ENCODE measurements at regions not wholly inside any gene's neighbourhood (a gene's known extent, or its start where the extent isn't known, plus 50 kb on each side); places are given as distances from the start of the nearest gene placed in this dataset.

DNA sequence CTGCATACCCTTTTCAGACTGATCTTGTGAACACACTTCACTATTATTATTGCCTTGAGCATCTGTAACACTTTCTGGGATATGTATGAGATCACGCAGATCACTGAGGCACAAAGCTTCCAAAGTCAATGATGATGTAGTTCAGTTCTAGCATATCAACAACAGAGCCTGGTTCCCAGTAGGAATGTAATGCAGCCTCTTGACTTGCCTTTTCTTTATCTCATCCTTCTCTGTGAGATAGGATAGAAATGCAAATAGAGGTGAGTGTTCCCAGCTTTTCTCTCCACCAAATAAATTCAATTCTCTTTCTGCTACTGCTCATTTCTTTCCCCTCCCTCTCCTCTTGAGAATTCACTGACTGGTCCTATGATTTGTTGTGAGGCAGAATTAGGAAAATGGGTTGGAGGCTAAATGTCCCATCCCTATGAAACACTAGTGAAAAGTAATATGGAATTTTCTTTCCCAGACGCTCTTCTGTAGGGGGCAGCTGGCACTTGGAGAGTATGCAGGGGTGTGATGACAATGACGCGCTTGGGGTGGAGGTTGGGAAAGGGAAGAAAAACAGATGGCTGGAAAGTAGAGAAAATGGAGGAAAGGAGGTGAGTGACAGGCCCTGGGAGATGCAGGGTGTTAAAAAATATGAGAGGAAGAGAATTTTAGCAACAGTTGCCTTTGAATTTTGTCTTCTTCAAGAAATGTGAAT lies 96.0 kb upstream of the TMTC1 start:
- H3K9me3 ChIP-seq (ENCODE audit: control insufficient read depth in 4 of 4, low read length in 3 of 4), result peaks cover 0 to 3% (median 1%) of the 10 kb centered on the region in 4 donors
- 71% methylated on average over 4 of the region's 4 CpGs for WGBS
- no peak overlapping the region for H3K9ac ChIP-seq (ENCODE audit: low read depth in 1 of 2, low read length in 2 of 2)
- peaks cover 0 to 1% (median 0%) of the 10 kb centered on the region in 4 donors for H3K36me3 ChIP-seq (ENCODE audit: control insufficient read depth in 4 of 4, insufficient read depth in 3 of 4, low read depth in 1 of 4, low read length in 3 of 4)
- H3K4me3 ChIP-seq (ENCODE audit: low read depth in 1 of 3, low read length in 3 of 3), result no peak overlapping the region
- H3K27ac ChIP-seq (ENCODE audit: low read depth in 1 of 2, low read length in 2 of 2), result no peak overlapping the region
- H3K4me1 ChIP-seq (ENCODE audit: control insufficient read depth in 4 of 4, insufficient read depth in 4 of 4, low read length in 3 of 4), result no peaks in the 10 kb centered on the region
- H3K27me3 ChIP-seq (ENCODE audit: control insufficient read depth in 4 of 4, insufficient read depth in 4 of 4, low read length in 3 of 4), result no peaks in the 10 kb centered on the region
- TF ChIP-seq, protein P1, sequence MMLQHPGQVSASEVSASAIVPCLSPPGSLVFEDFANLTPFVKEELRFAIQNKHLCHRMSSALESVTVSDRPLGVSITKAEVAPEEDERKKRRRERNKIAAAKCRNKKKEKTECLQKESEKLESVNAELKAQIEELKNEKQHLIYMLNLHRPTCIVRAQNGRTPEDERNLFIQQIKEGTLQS (IDR thresholded peaks at IDR 0.05), result no peak
- TF ChIP-seq SP1 (IDR thresholded peaks at IDR 0.05), result no peak
- no peak for TF ChIP-seq RAD21 (IDR thresholded peaks at IDR 0.05)
- TF ChIP-seq RXRA (IDR thresholded peaks at IDR 0.05), result no peak
- no peak for TF ChIP-seq FOXA1 (IDR thresholded peaks at IDR 0.05)
- TF ChIP-seq NR2F2 (IDR thresholded peaks at IDR 0.05), result no peak
- no peak for TF ChIP-seq HNF4A (conservative IDR thresholded peaks at IDR 0.05)
- no peak for TF ChIP-seq EGR1 (IDR thresholded peaks at IDR 0.05; ENCODE audit: low read depth in 2 of 2)
- TF ChIP-seq, protein P2, sequence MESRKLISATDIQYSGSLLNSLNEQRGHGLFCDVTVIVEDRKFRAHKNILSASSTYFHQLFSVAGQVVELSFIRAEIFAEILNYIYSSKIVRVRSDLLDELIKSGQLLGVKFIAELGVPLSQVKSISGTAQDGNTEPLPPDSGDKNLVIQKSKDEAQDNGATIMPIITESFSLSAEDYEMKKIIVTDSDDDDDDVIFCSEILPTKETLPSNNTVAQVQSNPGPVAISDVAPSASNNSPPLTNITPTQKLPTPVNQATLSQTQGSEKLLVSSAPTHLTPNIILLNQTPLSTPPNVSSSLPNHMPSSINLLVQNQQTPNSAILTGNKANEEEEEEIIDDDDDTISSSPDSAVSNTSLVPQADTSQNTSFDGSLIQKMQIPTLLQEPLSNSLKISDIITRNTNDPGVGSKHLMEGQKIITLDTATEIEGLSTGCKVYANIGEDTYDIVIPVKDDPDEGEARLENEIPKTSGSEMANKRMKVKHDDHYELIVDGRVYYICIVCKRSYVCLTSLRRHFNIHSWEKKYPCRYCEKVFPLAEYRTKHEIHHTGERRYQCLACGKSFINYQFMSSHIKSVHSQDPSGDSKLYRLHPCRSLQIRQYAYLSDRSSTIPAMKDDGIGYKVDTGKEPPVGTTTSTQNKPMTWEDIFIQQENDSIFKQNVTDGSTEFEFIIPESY (IDR thresholded peaks at IDR 0.05), result no peak
- TF ChIP-seq HNF4G (IDR thresholded peaks at IDR 0.05), result no peak
- no peak for TF ChIP-seq YY1 (IDR thresholded peaks at IDR 0.05)
- TF ChIP-seq, protein P3, sequence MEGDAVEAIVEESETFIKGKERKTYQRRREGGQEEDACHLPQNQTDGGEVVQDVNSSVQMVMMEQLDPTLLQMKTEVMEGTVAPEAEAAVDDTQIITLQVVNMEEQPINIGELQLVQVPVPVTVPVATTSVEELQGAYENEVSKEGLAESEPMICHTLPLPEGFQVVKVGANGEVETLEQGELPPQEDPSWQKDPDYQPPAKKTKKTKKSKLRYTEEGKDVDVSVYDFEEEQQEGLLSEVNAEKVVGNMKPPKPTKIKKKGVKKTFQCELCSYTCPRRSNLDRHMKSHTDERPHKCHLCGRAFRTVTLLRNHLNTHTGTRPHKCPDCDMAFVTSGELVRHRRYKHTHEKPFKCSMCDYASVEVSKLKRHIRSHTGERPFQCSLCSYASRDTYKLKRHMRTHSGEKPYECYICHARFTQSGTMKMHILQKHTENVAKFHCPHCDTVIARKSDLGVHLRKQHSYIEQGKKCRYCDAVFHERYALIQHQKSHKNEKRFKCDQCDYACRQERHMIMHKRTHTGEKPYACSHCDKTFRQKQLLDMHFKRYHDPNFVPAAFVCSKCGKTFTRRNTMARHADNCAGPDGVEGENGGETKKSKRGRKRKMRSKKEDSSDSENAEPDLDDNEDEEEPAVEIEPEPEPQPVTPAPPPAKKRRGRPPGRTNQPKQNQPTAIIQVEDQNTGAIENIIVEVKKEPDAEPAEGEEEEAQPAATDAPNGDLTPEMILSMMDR (IDR thresholded peaks at IDR 0.05; ENCODE audit: low read depth, low read length, missing input control), result no peak
- no peak for TF ChIP-seq REST (IDR thresholded peaks at IDR 0.05)
- TF ChIP-seq GABPA (IDR thresholded peaks at IDR 0.05 in 1 of 2, conservative IDR thresholded peaks at IDR 0.05 in 1 of 2), result no peak
- no peak for TF ChIP-seq MAX (IDR thresholded peaks at IDR 0.05)
- no peak for TF ChIP-seq JUND (IDR thresholded peaks at IDR 0.05)
- no peak for TF ChIP-seq FOXA2 (IDR thresholded peaks at IDR 0.05)
- no peak for DNase-seq (ENCODE audit: low spot score)
